Prostate gland (tissue), 2 donors: ENCODE measurements at regions not wholly inside any gene's neighbourhood (a gene's known extent, or its start where the extent isn't known, plus 50 kb on each side); places are given as distances from the start of the nearest gene placed in this dataset.

Source experiments
- CTCF ChIP-seq, 4 experiments: fragments of 200-600 bp in 2 of 4; fragments of 450-650 bp in 2 of 4; sonication (generic) in 2 of 4; IDR thresholded peaks; 1 replicate in 3 of 4; 2 replicates in 1 of 4; pipeline ENCODE4 v1.5.1; 2016 to 2019; ENCODE audit warnings: antibody characterized with exemption in 4 of 4, mild to moderate bottlenecking in 2 of 4, moderate library complexity in 2 of 4
- POLR2A ChIP-seq: fragments of 450-650 bp; IDR thresholded peaks from one replicate; pipeline ENCODE4 v1.6.1; 2016; ENCODE audit warnings: antibody characterized with exemption, mild to moderate bottlenecking

GRCh38 chr4:24181005-24181404, 291.2 kb upstream of the PPARGC1A start:
- TF ChIP-seq CTCF (IDR thresholded peaks at IDR 0.05) (no peak), POLR2A (no peak)
